Loucy (cell line): ENCODE measurements at regions not wholly inside any gene's neighbourhood (a gene's known extent, or its start where the extent isn't known, plus 50 kb on each side); places are given as distances from the start of the nearest gene placed in this dataset.
A peak's percentile ranks its signal among the peaks of the same experiment; 100 is the strongest.

Source experiments
- H2AFZ ChIP-seq: fragments of 200-600 bp; sonication (generic); 2 replicates; pipeline ENCODE4 v1.6.0; 2016; ENCODE audit warnings: antibody characterized with exemption, mild to moderate bottlenecking, low read length, moderate library complexity
- H3F3A ChIP-seq: fragments of 200-600 bp; 2 replicates; pipeline ENCODE4 v1.6.0; 2016; ENCODE audit warnings: antibody characterized with exemption, low read depth, mild to moderate bottlenecking
- H3K27me3 ChIP-seq: fragments of 200-600 bp; sonication (generic); 2 replicates; pipeline ENCODE4 v1.6.1; 2014; ENCODE audit warnings: low read length, mild to moderate bottlenecking; ENCODE audit not compliant: insufficient read depth, poor library complexity, severe bottlenecking
- H3K36me3 ChIP-seq: fragments of 200-600 bp; sonication (generic); 2 replicates; pipeline ENCODE4 v1.6.1; 2016; ENCODE audit warnings: low read length; ENCODE audit not compliant: insufficient read depth
- H3K4me1 ChIP-seq: fragments of 200-600 bp; sonication (generic); 2 replicates; pipeline ENCODE4 v1.5.1; 2014; ENCODE audit warnings: low read length, mild to moderate bottlenecking; ENCODE audit not compliant: insufficient read depth, poor library complexity, severe bottlenecking
- H3K4me2 ChIP-seq: fragments of 200-600 bp; sonication (generic); 2 replicates; pipeline ENCODE4 v1.6.0; 2014; ENCODE audit warnings: antibody characterized with exemption, low read length, low read depth, mild to moderate bottlenecking; ENCODE audit not compliant: poor library complexity, severe bottlenecking
- H3K4me3 ChIP-seq: fragments of 200-600 bp; sonication (generic); 2 replicates; pipeline ENCODE4 v1.5.1; 2014; ENCODE audit warnings: low read length, mild to moderate bottlenecking, mixed read lengths; ENCODE audit not compliant: poor library complexity, severe bottlenecking
- H3K79me2 ChIP-seq: fragments of 200-600 bp; sonication (generic); 2 replicates; pipeline ENCODE4 v1.6.1; 2014; ENCODE audit warnings: low read length; ENCODE audit not compliant: insufficient read depth
- H3K9ac ChIP-seq: fragments of 200-600 bp; sonication (generic); 2 replicates; pipeline ENCODE4 v1.6.0; 2014; ENCODE audit warnings: mild to moderate bottlenecking, low read depth, low read length, moderate library complexity; ENCODE audit not compliant: poor library complexity, severe bottlenecking
- H3K9me2 ChIP-seq: fragments of 200-600 bp; sonication (generic); replicated peaks from 2 replicates; pipeline ENCODE4 v1.6.1; 2016; ENCODE audit warnings: low read depth, low read length, mixed read lengths
- H3K9me3 ChIP-seq: fragments of 200-600 bp; sonication (generic); 2 replicates; pipeline ENCODE4 v1.6.1; 2014; ENCODE audit warnings: mild to moderate bottlenecking, antibody characterized with exemption, low read length, low read depth; ENCODE audit not compliant: insufficient read depth
- H4K20me1 ChIP-seq: fragments of 200-600 bp; sonication (generic); 2 replicates; pipeline ENCODE4 v1.6.0; 2014; ENCODE audit warnings: antibody characterized with exemption, low read length, mild to moderate bottlenecking; ENCODE audit not compliant: insufficient read depth, poor library complexity, severe bottlenecking
- CTCF ChIP-seq: fragments of 200-600 bp; sonication (generic); conservative IDR thresholded peaks from 2 replicates; pipeline ENCODE4 v1.5.1; 2014; ENCODE audit warnings: mild to moderate bottlenecking, antibody characterized with exemption, low read length
- EZH2phosphoT487 ChIP-seq: fragments of 200-600 bp; IDR thresholded peaks from 2 replicates; pipeline ENCODE4 v1.6.1; 2018; ENCODE audit warnings: antibody characterized with exemption, mild to moderate bottlenecking, moderate library complexity, borderline replicate concordance

GRCh38 chr1:187619175-187619574, 790.4 kb downstream of the PLA2G4A start:
- H3K4me3 ChIP-seq = no peak overlapping the region
- H2AFZ ChIP-seq = no peak overlapping the region
- no peaks in the 10 kb centered on the region for H3K79me2 ChIP-seq
- 0 out of 2 replicates have a peak, but pooled peaks cover 3% of the 10 kb centered on the region for H3K9me2 ChIP-seq
- H3K4me1 ChIP-seq = peaks cover 9% of the 10 kb centered on the region
- H3K9ac ChIP-seq = no peak overlapping the region
- no peaks in the 10 kb centered on the region for H3K27me3 ChIP-seq
- no peaks in the 10 kb centered on the region for H3F3A ChIP-seq
- TF ChIP-seq EZH2phosphoT487 (no peak), CTCF (no peak)
- H4K20me1 ChIP-seq = no peaks in the 10 kb centered on the region
- no peaks in the 10 kb centered on the region for H3K36me3 ChIP-seq
- H3K4me2 ChIP-seq = no peak overlapping the region
- H3K9me3 ChIP-seq = no peaks in the 10 kb centered on the region

GRCh38 chr1:187621951-187622350, 793.2 kb downstream of the PLA2G4A start:
- H3K9me3 ChIP-seq = no peaks in the 10 kb centered on the region
- H3K79me2 ChIP-seq = no peaks in the 10 kb centered on the region
- no peaks in the 10 kb centered on the region for H3K27me3 ChIP-seq
- peak overlapping the region; percentile 70 for H3K4me2 ChIP-seq
- peak overlapping the region; percentile 55 for H3K4me3 ChIP-seq
- 0 out of 2 replicates have a peak, but pooled peaks cover 3% of the 10 kb centered on the region for H3K9me2 ChIP-seq
- TF ChIP-seq EZH2phosphoT487 (no peak), CTCF (no peak)
- no peaks in the 10 kb centered on the region for H4K20me1 ChIP-seq
- H3K9ac ChIP-seq = no peak overlapping the region
- no peaks in the 10 kb centered on the region for H3F3A ChIP-seq
- H3K36me3 ChIP-seq = no peaks in the 10 kb centered on the region
- H2AFZ ChIP-seq = 0 out of 2 replicates have a peak overlapping the region, but pooled peaks have one; percentile 10
- H3K4me1 ChIP-seq = peaks cover 9% of the 10 kb centered on the region

- H3K4me3 ChIP-seq = peak overlapping the region; percentile 55
- H3F3A ChIP-seq = no peaks in the 10 kb centered on the region
- peak overlapping the region; percentile 23; the same call in 1 of the 2 replicates for H2AFZ ChIP-seq
- no peaks in the 10 kb centered on the region for H3K9me3 ChIP-seq
- 0 out of 2 replicates have a peak, but pooled peaks cover 3% of the 10 kb centered on the region for H3K9me2 ChIP-seq
- H4K20me1 ChIP-seq = no peaks in the 10 kb centered on the region
- H3K4me2 ChIP-seq = peak overlapping the region; percentile 70
- H3K36me3 ChIP-seq = no peaks in the 10 kb centered on the region
- H3K4me1 ChIP-seq = peaks cover 9% of the 10 kb centered on the region
- H3K9ac ChIP-seq = peak overlapping the region; percentile 32
- no peaks in the 10 kb centered on the region for H3K79me2 ChIP-seq
- no peak for TF ChIP-seq EZH2phosphoT487
- TF ChIP-seq CTCF = no peak
- H3K27me3 ChIP-seq = no peaks in the 10 kb centered on the region
Observed at GRCh38 chr1:187622545-187622944, 793.8 kb downstream of the PLA2G4A start.
